PC-3 (cell line): ENCODE measurements at regions not wholly inside any gene's neighbourhood (a gene's known extent, or its start where the extent isn't known, plus 50 kb on each side); places are given as distances from the start of the nearest gene placed in this dataset.

Experiments used
- CTCF ChIP-seq: fragments of 300-600 bp; sonication (generic); conservative IDR thresholded peaks from 2 replicates; pipeline ENCODE4 v1.5.1; 2017; ENCODE audit warnings: antibody characterized with exemption, low read depth, mild to moderate bottlenecking, low read length
- EZH2 ChIP-seq: fragments of 300-600 bp; sonication (generic); IDR thresholded peaks from one replicate; pipeline ENCODE4 v1.6.1; 2017; ENCODE audit warnings: antibody characterized with exemption, mild to moderate bottlenecking, low read length; ENCODE audit not compliant: unreplicated experiment

GRCh38 chr3:87792534-87793336 lies 266.1 kb downstream of the CGGBP1 start, which contains the start of gene HTR1F:
- 0 out of 2 replicates have a peak, but pooled peaks have one; percentile 21 for TF ChIP-seq CTCF
- no peak for TF ChIP-seq EZH2
